ENCODE measurements at regions not wholly inside any gene's neighbourhood (a gene's known extent, or its start where the extent isn't known, plus 50 kb on each side); places are given as distances from the start of the nearest gene placed in this dataset.
"Not testable (repeated sequence)": the region's sequence is repeated elsewhere in the genome, so short reads cannot be mapped to it uniquely, and the experiment has no call there.

- Histone ChIP-seq H3K27me3 (ENCODE audit: control insufficient read depth, insufficient read depth, low read length) (no peaks in the 10 kb centered on the region), H3K36me3 (ENCODE audit: control insufficient read depth, insufficient read depth, low read length) (no peaks in the 10 kb centered on the region), H3K4me1 (ENCODE audit: control insufficient read depth, insufficient read depth, low read length) (no peaks in the 10 kb centered on the region), H3K9me3 (ENCODE audit: control insufficient read depth, insufficient read depth, low read length) (no peaks in the 10 kb centered on the region), H3K4me3 (ENCODE audit: low read length) (no peak overlapping the region), H3K27ac (ENCODE audit: low read length) (no peak overlapping the region)
- WGBS (ENCODE audit: insufficient coverage, insufficient read length) = no CpG with 5 or more reads among the region's 23 CpGs
- no peak for DNase-seq (ENCODE audit: low read depth, low spot score)
These were observed 173.5 kb downstream of the KLF13 start for GRCh38 chr15:31499953-31500765.

DNA sequence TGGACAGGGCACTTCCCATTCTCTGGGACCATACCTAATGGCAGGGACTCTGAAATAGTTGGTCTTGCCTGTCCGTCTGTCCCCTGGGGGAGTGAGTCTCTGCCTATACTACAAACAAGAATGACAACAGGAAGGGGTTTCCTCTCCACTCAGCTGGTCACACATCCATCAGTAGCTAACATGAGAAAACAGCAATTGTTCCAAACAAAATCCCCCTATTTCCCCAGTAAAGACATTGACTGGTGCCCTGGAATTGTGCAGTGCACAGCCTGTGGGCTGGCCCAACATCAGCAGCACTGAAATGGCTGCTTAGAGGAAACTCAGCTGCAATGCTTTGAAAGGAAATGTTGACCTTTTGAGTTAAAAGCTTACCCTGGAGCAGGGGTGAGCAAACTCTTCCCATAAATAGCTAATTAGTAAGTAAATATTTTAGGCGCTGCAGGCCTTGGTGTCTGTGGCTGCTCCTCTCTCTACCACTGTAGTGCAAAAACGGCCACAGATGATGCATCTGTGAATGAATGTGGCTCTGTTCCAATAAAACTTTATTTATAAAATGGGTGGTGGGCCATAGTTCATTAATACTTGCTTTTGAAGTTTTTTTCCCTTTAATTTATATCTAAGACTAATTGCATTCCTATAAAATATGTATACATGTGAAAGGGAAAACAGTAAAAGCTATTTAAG lies 174.3 kb downstream of the KLF13 start:
- no peak for DNase-seq (ENCODE audit: low read depth, low spot score)
- H3K27me3 ChIP-seq (ENCODE audit: control insufficient read depth, insufficient read depth, low read length) = no peaks in the 10 kb centered on the region
- no peaks in the 10 kb centered on the region for H3K4me1 ChIP-seq (ENCODE audit: control insufficient read depth, insufficient read depth, low read length)
- no peak overlapping the region for H3K4me3 ChIP-seq (ENCODE audit: low read length)
- no peaks in the 10 kb centered on the region for H3K36me3 ChIP-seq (ENCODE audit: control insufficient read depth, insufficient read depth, low read length)
- H3K27ac ChIP-seq (ENCODE audit: low read length) = no peak overlapping the region
- H3K9me3 ChIP-seq (ENCODE audit: control insufficient read depth, insufficient read depth, low read length) = no peaks in the 10 kb centered on the region
- WGBS (ENCODE audit: insufficient coverage, insufficient read length) = no CpG with 5 or more reads among the region's 3 CpGs

- no peak overlapping the region for H3K27ac ChIP-seq (ENCODE audit: low read length)
- H3K9me3 ChIP-seq (ENCODE audit: control insufficient read depth, insufficient read depth, low read length) = no peaks in the 10 kb centered on the region
- WGBS (ENCODE audit: insufficient coverage, insufficient read length) = no CpG with 5 or more reads among the region's 12 CpGs
- H3K4me3 ChIP-seq (ENCODE audit: low read length) = no peak overlapping the region
- no peaks in the 10 kb centered on the region for H3K27me3 ChIP-seq (ENCODE audit: control insufficient read depth, insufficient read depth, low read length)
- H3K4me1 ChIP-seq (ENCODE audit: control insufficient read depth, insufficient read depth, low read length) = no peaks in the 10 kb centered on the region
- no peak for DNase-seq (ENCODE audit: low read depth, low spot score)
- H3K36me3 ChIP-seq (ENCODE audit: control insufficient read depth, insufficient read depth, low read length) = no peaks in the 10 kb centered on the region
These were observed 175.0 kb downstream of the KLF13 start for GRCh38 chr15:31501536-31502157.

- no peak for DNase-seq (ENCODE audit: low read depth, low spot score)
- H3K9me3 ChIP-seq (ENCODE audit: control insufficient read depth, insufficient read depth, low read length) = no peaks in the 10 kb centered on the region
- WGBS (ENCODE audit: insufficient coverage, insufficient read length) = no CpG with 5 or more reads among the region's 13 CpGs
- H3K27me3 ChIP-seq (ENCODE audit: control insufficient read depth, insufficient read depth, low read length) = no peaks in the 10 kb centered on the region
- H3K27ac ChIP-seq (ENCODE audit: low read length) = no peak overlapping the region
- no peaks in the 10 kb centered on the region for H3K36me3 ChIP-seq (ENCODE audit: control insufficient read depth, insufficient read depth, low read length)
- no peaks in the 10 kb centered on the region for H3K4me1 ChIP-seq (ENCODE audit: control insufficient read depth, insufficient read depth, low read length)
- H3K4me3 ChIP-seq (ENCODE audit: low read length) = no peak overlapping the region
These were observed 176.1 kb downstream of the KLF13 start for GRCh38 chr15:31502541-31503229.

GRCh38 chr15:31503256-31503655 lies 176.6 kb downstream of the KLF13 start:
- no peaks in the 10 kb centered on the region for H3K9me3 ChIP-seq (ENCODE audit: control insufficient read depth, insufficient read depth, low read length)
- WGBS (ENCODE audit: insufficient coverage, insufficient read length) = no CpG with 5 or more reads among the region's 6 CpGs
- no peak overlapping the region for H3K4me3 ChIP-seq (ENCODE audit: low read length)
- no peak for DNase-seq (ENCODE audit: low read depth, low spot score)
- H3K4me1 ChIP-seq (ENCODE audit: control insufficient read depth, insufficient read depth, low read length) = no peaks in the 10 kb centered on the region
- H3K36me3 ChIP-seq (ENCODE audit: control insufficient read depth, insufficient read depth, low read length) = no peaks in the 10 kb centered on the region
- no peak overlapping the region for H3K27ac ChIP-seq (ENCODE audit: low read length)
- H3K27me3 ChIP-seq (ENCODE audit: control insufficient read depth, insufficient read depth, low read length) = no peaks in the 10 kb centered on the region

DNA sequence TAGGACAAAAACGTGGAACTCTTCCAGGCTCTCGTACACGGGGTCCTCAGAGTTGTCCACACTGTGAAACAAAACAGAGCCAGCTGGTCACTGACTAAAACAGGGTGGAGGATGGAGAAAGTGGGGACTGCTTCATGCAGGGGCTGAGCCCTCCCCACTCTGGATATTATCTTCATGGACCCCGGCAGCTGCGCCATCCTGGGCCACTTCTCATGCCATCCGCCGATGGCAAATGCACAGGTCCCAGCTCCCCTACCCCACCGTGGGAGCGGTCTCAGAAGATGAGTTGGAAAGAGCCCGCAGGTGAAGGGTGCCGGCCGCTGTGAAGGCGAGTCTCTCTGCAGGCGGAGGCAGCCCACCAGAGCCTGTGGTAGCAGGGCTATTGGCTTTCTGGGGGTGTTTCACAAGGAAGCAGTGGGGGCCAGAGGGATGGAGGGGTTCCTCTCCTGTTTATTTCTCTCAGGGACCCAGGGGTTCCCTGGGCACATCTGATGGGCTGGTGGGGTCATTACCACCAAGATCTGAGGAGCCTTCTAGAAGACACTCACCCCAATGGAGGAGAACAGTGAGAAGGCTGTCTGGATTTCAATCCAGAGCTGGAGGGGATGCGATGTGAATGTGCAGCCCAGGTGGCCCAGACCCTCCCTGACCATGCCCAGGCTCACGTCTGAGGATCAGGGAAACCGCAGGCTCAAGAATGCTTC lies 177.3 kb downstream of the KLF13 start:
- no peak overlapping the region for H3K4me3 ChIP-seq (ENCODE audit: low read length)
- no peak for DNase-seq (ENCODE audit: low read depth, low spot score)
- H3K4me1 ChIP-seq (ENCODE audit: control insufficient read depth, insufficient read depth, low read length) = no peaks in the 10 kb centered on the region
- WGBS (ENCODE audit: insufficient coverage, insufficient read length) = no CpG with 5 or more reads among the region's 17 CpGs
- no peaks in the 10 kb centered on the region for H3K9me3 ChIP-seq (ENCODE audit: control insufficient read depth, insufficient read depth, low read length)
- no peaks in the 10 kb centered on the region for H3K36me3 ChIP-seq (ENCODE audit: control insufficient read depth, insufficient read depth, low read length)
- H3K27ac ChIP-seq (ENCODE audit: low read length) = no peak overlapping the region
- H3K27me3 ChIP-seq (ENCODE audit: control insufficient read depth, insufficient read depth, low read length) = no peaks in the 10 kb centered on the region

- Histone ChIP-seq H3K36me3 (ENCODE audit: control insufficient read depth, insufficient read depth, low read length) (no peaks in the 10 kb centered on the region), H3K27ac (ENCODE audit: low read length) (no peak overlapping the region), H3K4me1 (ENCODE audit: control insufficient read depth, insufficient read depth, low read length) (no peaks in the 10 kb centered on the region), H3K4me3 (ENCODE audit: low read length) (no peak overlapping the region), H3K9me3 (ENCODE audit: control insufficient read depth, insufficient read depth, low read length) (no peaks in the 10 kb centered on the region), H3K27me3 (ENCODE audit: control insufficient read depth, insufficient read depth, low read length) (no peaks in the 10 kb centered on the region)
- WGBS (ENCODE audit: insufficient coverage, insufficient read length) = no CpG with 5 or more reads among the region's 7 CpGs
- no peak for DNase-seq (ENCODE audit: low read depth, low spot score)
These were observed 177.8 kb downstream of the KLF13 start for GRCh38 chr15:31504462-31504839.

DNA sequence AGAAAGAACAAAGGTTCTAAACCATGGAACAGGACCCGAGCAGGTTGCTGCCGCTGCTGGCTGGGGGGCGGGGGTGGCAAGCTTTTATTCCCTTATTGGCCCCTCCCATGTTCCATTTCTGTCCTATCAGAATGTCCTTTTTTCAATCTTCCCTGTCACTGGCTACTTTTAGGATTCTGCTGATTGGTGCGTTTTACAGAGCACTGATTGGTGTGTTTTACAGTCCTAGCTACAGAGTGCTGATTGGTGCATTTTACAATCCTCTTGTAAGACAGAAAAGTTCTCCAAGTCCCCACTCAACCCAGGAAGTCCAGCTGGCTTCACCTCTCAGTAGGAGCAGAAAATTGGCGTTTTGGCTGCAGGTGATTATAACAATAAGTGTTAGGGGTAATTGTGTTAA lies 180.9 kb downstream of the KLF13 start:
- H3K27me3 ChIP-seq (ENCODE audit: control insufficient read depth, insufficient read depth, low read length); H3K4me1 ChIP-seq (ENCODE audit: control insufficient read depth, insufficient read depth, low read length); DNase-seq (ENCODE audit: low read depth, low spot score); H3K36me3 ChIP-seq (ENCODE audit: control insufficient read depth, insufficient read depth, low read length); H3K9me3 ChIP-seq (ENCODE audit: control insufficient read depth, insufficient read depth, low read length); H3K4me3 ChIP-seq (ENCODE audit: low read length); H3K27ac ChIP-seq (ENCODE audit: low read length): not testable (repeated sequence)
- 91% methylated on average over 1 of the region's 5 CpGs for WGBS (ENCODE audit: insufficient coverage, insufficient read length)

DNA sequence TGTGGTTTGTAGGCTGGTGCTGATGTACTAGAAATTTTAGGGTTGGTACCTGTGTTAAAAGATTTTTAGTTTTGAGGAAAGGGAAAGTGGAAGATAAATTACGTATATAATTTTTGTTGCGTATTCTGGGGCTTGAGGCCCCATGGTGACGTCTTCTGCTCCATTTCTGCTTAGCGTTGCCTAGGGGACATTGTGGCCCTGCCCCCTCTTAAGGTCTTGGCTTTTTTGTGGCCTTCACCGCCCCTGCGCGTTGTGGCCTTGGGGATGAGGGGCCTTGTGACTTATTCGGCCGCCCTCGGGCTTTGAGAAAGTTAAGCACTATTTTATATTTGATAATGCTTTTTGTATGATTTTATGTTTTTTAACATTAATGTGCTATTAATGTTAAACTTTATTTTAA lies 182.0 kb downstream of the KLF13 start:
- no peak overlapping the region for H3K27ac ChIP-seq (ENCODE audit: low read length)
- WGBS (ENCODE audit: insufficient coverage, insufficient read length) = 95% methylated on average over 2 of the region's 10 CpGs
- no peak overlapping the region for H3K4me3 ChIP-seq (ENCODE audit: low read length)
- DNase-seq (ENCODE audit: low read depth, low spot score) = no peak
- no peaks in the 10 kb centered on the region for H3K4me1 ChIP-seq (ENCODE audit: control insufficient read depth, insufficient read depth, low read length)
- H3K9me3 ChIP-seq (ENCODE audit: control insufficient read depth, insufficient read depth, low read length) = no peaks in the 10 kb centered on the region
- H3K36me3 ChIP-seq (ENCODE audit: control insufficient read depth, insufficient read depth, low read length) = no peaks in the 10 kb centered on the region
- H3K27me3 ChIP-seq (ENCODE audit: control insufficient read depth, insufficient read depth, low read length) = no peaks in the 10 kb centered on the region

GRCh38 chr15:31510057-31510456 lies 183.4 kb downstream of the KLF13 start:
- no peaks in the 10 kb centered on the region for H3K27me3 ChIP-seq (ENCODE audit: control insufficient read depth, insufficient read depth, low read length)
- no CpG with 5 or more reads among the region's 11 CpGs for WGBS (ENCODE audit: insufficient coverage, insufficient read length)
- no peak overlapping the region for H3K4me3 ChIP-seq (ENCODE audit: low read length)
- DNase-seq (ENCODE audit: low read depth, low spot score) = no peak
- H3K36me3 ChIP-seq (ENCODE audit: control insufficient read depth, insufficient read depth, low read length) = no peaks in the 10 kb centered on the region
- no peaks in the 10 kb centered on the region for H3K9me3 ChIP-seq (ENCODE audit: control insufficient read depth, insufficient read depth, low read length)
- H3K27ac ChIP-seq (ENCODE audit: low read length) = no peak overlapping the region
- H3K4me1 ChIP-seq (ENCODE audit: control insufficient read depth, insufficient read depth, low read length) = no peaks in the 10 kb centered on the region

All from iPS DF 6.9 (cell line).